HFFc6 (cell line): ENCODE measurements at regions not wholly inside any gene's neighbourhood (a gene's known extent, or its start where the extent isn't known, plus 50 kb on each side); places are given as distances from the start of the nearest gene placed in this dataset.

ENCODE experiments used
- DNase-seq: peaks from one replicate; pipeline ENCODE4 v3.0.0-alpha.2; 2018
- H3K27ac Mint-ChIP-seq: 2 replicates; pipeline ENCODE4 v1.8.0; 2020; ENCODE audit warnings: mild to moderate bottlenecking, mixed read lengths
- H3K27me3 Mint-ChIP-seq: 2 replicates; pipeline ENCODE4 v1.8.0; 2021; ENCODE audit warnings: mild to moderate bottlenecking, moderate library complexity, mixed read lengths; ENCODE audit not compliant: insufficient read depth
- H3K36me3 Mint-ChIP-seq: 2 replicates; pipeline ENCODE4 v1.8.0; 2021; ENCODE audit warnings: low read depth, mixed read lengths
- H3K4me1 Mint-ChIP-seq: 2 replicates; pipeline ENCODE4 v1.8.0; 2020; ENCODE audit warnings: low read depth, mixed read lengths
- H3K4me3 Mint-ChIP-seq: 2 replicates; pipeline ENCODE4 v1.8.0; 2020; ENCODE audit warnings: mild to moderate bottlenecking, moderate library complexity, mixed read lengths
- H3K9me3 Mint-ChIP-seq: 2 replicates; pipeline ENCODE4 v1.8.0; 2020; ENCODE audit warnings: mild to moderate bottlenecking, mixed read lengths
- TF ChIP-seq, protein P1 (sequence below): fragments of 200-600 bp; sonication (generic); IDR thresholded peaks from 2 replicates; pipeline ENCODE4 v1.5.0; 2021; ENCODE audit warnings: antibody characterized with exemption, mild to moderate bottlenecking

DNA sequence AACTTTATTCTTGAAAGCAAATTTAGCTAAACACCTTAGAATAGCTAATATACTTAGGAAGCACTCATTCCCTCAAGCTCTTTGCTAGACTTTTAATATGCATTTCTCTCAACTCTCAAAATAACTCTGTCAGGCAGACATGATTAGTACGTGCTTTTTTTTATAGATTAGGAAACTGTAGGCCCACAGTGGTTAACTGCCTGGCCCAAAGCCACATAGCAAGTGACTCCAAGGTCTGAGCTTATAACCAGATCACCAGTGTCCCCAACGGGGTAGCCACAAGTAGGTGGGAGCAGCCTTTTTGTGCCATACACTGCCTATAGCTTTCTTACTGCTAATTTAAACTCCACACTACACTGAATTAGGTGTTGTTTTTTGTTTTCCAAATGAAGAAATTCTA lies 576.8 kb downstream of the METTL4 start:
- peaks cover 11% of the 10 kb centered on the region; the same call in 1 of the 2 replicates for H3K9me3 Mint-ChIP-seq
- no peak for DNase-seq
- no peaks in the 10 kb centered on the region for H3K36me3 Mint-ChIP-seq
- H3K4me1 Mint-ChIP-seq = no peaks in the 10 kb centered on the region
- H3K27ac Mint-ChIP-seq = no peak overlapping the region
- no peaks in the 10 kb centered on the region; the same call in 1 of the 2 replicates for H3K27me3 Mint-ChIP-seq
- no peak overlapping the region for H3K4me3 Mint-ChIP-seq
- TF ChIP-seq, protein P1, sequence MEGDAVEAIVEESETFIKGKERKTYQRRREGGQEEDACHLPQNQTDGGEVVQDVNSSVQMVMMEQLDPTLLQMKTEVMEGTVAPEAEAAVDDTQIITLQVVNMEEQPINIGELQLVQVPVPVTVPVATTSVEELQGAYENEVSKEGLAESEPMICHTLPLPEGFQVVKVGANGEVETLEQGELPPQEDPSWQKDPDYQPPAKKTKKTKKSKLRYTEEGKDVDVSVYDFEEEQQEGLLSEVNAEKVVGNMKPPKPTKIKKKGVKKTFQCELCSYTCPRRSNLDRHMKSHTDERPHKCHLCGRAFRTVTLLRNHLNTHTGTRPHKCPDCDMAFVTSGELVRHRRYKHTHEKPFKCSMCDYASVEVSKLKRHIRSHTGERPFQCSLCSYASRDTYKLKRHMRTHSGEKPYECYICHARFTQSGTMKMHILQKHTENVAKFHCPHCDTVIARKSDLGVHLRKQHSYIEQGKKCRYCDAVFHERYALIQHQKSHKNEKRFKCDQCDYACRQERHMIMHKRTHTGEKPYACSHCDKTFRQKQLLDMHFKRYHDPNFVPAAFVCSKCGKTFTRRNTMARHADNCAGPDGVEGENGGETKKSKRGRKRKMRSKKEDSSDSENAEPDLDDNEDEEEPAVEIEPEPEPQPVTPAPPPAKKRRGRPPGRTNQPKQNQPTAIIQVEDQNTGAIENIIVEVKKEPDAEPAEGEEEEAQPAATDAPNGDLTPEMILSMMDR = no peak

DNA sequence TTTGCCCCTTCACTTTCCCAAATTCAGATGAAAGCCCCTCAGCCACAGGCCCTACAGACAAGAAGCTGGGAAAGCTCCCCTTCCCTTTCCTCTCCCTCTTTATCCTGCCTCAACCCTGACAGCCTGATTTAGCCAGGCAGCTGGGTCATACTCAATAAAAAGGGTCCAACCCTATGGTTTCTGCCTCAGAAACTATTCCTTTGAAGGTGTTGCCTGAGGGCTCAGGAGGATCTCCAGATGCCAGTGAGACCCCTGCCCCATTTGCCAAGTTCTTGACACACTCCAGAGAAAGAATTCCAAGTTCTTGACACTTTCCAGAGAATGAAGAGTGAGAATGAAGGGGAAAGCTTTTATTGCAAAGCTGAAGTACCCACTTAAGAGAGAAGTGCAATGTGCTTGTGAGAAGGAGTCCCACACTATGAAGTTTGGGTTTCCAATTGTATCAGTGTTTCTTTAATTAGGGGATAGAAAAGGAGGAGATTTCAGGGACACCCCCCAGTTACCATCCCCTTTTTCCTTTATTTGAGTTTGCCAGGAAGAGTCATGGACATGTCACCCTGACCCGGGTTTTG lies 576.2 kb downstream of the METTL4 start:
- Mint-ChIP-seq H3K9me3 (peaks cover 11% of the 10 kb centered on the region; the same call in 1 of the 2 replicates), H3K27ac (no peak overlapping the region), H3K36me3 (no peaks in the 10 kb centered on the region), H3K4me1 (no peaks in the 10 kb centered on the region), H3K27me3 (no peaks in the 10 kb centered on the region; the same call in 1 of the 2 replicates), H3K4me3 (no peak overlapping the region)
- no peak for DNase-seq
- TF ChIP-seq, protein P1 = no peak

DNA sequence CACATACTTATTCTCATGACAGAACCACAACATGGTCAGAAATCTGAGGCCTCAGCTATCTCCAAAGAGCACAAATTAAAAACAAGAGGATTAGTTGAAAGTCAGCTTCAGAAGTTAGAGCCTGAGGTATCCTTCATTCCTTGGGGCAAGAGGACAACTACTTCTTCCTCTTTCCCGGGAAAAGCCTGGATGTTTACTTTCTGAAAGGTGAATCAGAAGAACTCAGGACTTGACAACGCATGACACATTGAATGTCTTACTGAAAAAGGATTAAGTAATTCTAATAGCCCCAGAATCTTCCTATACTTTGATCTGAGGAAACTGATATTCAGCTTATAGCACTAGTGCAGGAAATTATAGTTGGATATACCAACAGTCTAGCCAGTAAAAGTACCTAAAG lies 573.2 kb downstream of the METTL4 start:
- H3K4me1 Mint-ChIP-seq = no peaks in the 10 kb centered on the region
- DNase-seq = no peak
- H3K36me3 Mint-ChIP-seq = no peaks in the 10 kb centered on the region
- peaks cover 11% of the 10 kb centered on the region; the same call in 1 of the 2 replicates for H3K9me3 Mint-ChIP-seq
- H3K27me3 Mint-ChIP-seq = no peaks in the 10 kb centered on the region; the same call in 1 of the 2 replicates
- H3K27ac Mint-ChIP-seq = no peak overlapping the region
- TF ChIP-seq, protein P1 = no peak
- H3K4me3 Mint-ChIP-seq = no peak overlapping the region

DNA sequence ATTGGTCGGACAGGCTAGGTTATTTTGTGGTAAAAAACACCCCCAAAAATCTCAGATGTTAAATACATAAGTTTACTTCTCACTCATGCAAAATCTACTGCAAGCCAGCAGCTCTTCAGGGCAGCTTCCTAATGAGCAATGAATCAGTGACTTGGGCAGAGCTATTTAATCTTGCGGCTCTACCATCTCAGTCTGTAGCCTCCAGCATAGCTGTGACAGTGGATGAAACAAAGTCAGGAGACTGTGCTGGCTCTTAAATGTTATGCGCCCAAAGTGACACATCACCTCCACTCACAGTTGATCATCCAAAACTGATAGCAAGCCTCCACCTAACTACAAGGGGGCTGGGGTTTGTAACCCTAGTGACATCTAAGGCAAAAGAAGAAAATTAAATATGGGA lies 571.9 kb downstream of the METTL4 start:
- TF ChIP-seq, protein P1 = no peak
- Mint-ChIP-seq H3K36me3 (no peaks in the 10 kb centered on the region), H3K4me1 (no peaks in the 10 kb centered on the region), H3K27me3 (no peaks in the 10 kb centered on the region; the same call in 1 of the 2 replicates), H3K4me3 (no peak overlapping the region), H3K27ac (no peak overlapping the region), H3K9me3 (peaks cover 11% of the 10 kb centered on the region; the same call in 1 of the 2 replicates)
- DNase-seq = no peak

DNA sequence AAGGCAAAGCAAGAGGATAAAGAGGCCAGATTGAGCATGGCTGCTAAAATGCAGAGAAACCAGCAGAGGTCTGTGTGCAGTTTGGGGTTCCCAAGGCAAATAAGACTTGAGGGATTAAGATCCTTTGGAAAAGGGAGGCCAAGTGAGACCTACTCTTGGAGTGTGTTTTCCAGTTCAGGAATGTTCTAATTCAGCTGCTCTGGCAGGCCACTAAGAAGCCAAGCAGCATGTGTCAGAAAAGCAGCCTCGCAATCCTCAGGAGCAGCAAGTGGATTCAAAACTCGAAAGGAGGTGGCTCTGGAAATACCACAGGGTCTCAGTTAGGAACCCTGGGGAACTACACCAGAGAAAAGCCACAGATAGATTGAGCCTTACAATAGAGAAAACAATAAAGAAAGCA lies 569.2 kb downstream of the METTL4 start:
- no peaks in the 10 kb centered on the region for H3K4me1 Mint-ChIP-seq
- H3K27ac Mint-ChIP-seq = no peak overlapping the region
- H3K9me3 Mint-ChIP-seq = peaks cover 4% of the 10 kb centered on the region; the same call in 1 of the 2 replicates
- TF ChIP-seq, protein P1 = no peak
- no peaks in the 10 kb centered on the region for H3K36me3 Mint-ChIP-seq
- DNase-seq = no peak
- no peaks in the 10 kb centered on the region for H3K27me3 Mint-ChIP-seq
- no peak overlapping the region; the same call in 1 of the 2 replicates for H3K4me3 Mint-ChIP-seq
